A673 (cell line): ENCODE measurements at regions not wholly inside any gene's neighbourhood (a gene's known extent, or its start where the extent isn't known, plus 50 kb on each side); places are given as distances from the start of the nearest gene placed in this dataset.

ENCODE experiments used
- BruUV-seq: library from RNA; stranded (reverse); fragments of 400-500 nt; replicated peaks from 2 replicates; lab custom pipeline; 2021; lab: Mats Ljungman, UMichigan
- CTCF ChIA-PET: fragments of 300-600 bp; sonication (Branson Sonifier 250); formaldehyde crosslinking; loops from one replicate; lab custom pipeline; 2022; ENCODE audit warnings: antibody characterized with exemption; lab: Charles Lee
- POLR2A ChIA-PET: fragments of 300-600 bp; sonication (Branson Sonifier 250); formaldehyde crosslinking; loops from one replicate; lab custom pipeline; 2022; ENCODE audit warnings: antibody characterized with exemption; ENCODE audit not compliant: low non-redundant PET; lab: Charles Lee
- DNase-seq: peaks from one replicate; pipeline ENCODE4 v3.0.0-alpha.2; 2015; ENCODE audit warnings: low spot score
- H3K27ac ChIP-seq: fragments of 200-600 bp; sonication (generic); 2 replicates; pipeline ENCODE4 v1.5.1; 2016; ENCODE audit warnings: mixed run types, low read depth, mild to moderate bottlenecking, mixed read lengths, antibody characterized with exemption, low read length; ENCODE audit not compliant: poor library complexity, severe bottlenecking
- H3K27me3 ChIP-seq: fragments of 200-600 bp; sonication (generic); replicated peaks from 2 replicates; pipeline ENCODE4 v1.6.1; 2017; ENCODE audit warnings: mixed run types, low read depth, mild to moderate bottlenecking, mixed read lengths, antibody characterized with exemption, low read length; ENCODE audit not compliant: insufficient read depth, poor library complexity
- H3K36me3 ChIP-seq: fragments of 200-600 bp; sonication (generic); 2 replicates; pipeline ENCODE4 v1.6.1; 2016; ENCODE audit warnings: mixed run types, mild to moderate bottlenecking, mixed read lengths, antibody characterized with exemption, low read length; ENCODE audit not compliant: insufficient read depth, poor library complexity, severe bottlenecking
- H3K4me1 ChIP-seq: fragments of 200-600 bp; sonication (generic); 2 replicates; pipeline ENCODE4 v1.6.1; 2017; ENCODE audit warnings: mixed run types, mild to moderate bottlenecking, mixed read lengths, antibody characterized with exemption, low read length; ENCODE audit not compliant: insufficient read depth, poor library complexity, severe bottlenecking
- H3K4me3 ChIP-seq: fragments of 200-600 bp; sonication (generic); 2 replicates; pipeline ENCODE4 v1.5.1; 2016; ENCODE audit warnings: low read depth, mixed run types, mild to moderate bottlenecking, mixed read lengths, low read length; ENCODE audit not compliant: poor library complexity, severe bottlenecking
- H3K9me3 ChIP-seq: fragments of 200-600 bp; sonication (generic); 2 replicates; pipeline ENCODE4 v1.6.1; 2016; ENCODE audit warnings: mixed run types, low read depth, mild to moderate bottlenecking, mixed read lengths, antibody characterized with exemption, low read length; ENCODE audit not compliant: poor library complexity, severe bottlenecking
- CTCF ChIP-seq: fragments of 300-800, 200-600 bp; sonication (generic); conservative IDR thresholded peaks from 2 replicates; pipeline ENCODE4 v1.5.1; 2017; ENCODE audit warnings: low read depth, mild to moderate bottlenecking, antibody characterized with exemption, low read length, moderate library complexity, mixed read lengths
- EZH2 ChIP-seq: fragments of 200-600 bp; sonication (generic); IDR thresholded peaks from 2 replicates; pipeline ENCODE4 v1.6.1; 2017; ENCODE audit warnings: borderline replicate concordance, low read depth, mild to moderate bottlenecking, mixed read lengths, antibody characterized with exemption, low read length; ENCODE audit not compliant: poor library complexity, severe bottlenecking
- intact Hi-C: fragments of 100-400 bp; cut with micrococcal nuclease; formaldehyde crosslinking; loops from one replicate; pipeline ENCODE4 v1.10.0; 2022; ENCODE audit not compliant: unreplicated experiment

- POLR2A ChIA-PET = no interaction called here
- intact Hi-C loops = no loop called here
- CTCF ChIA-PET = no interaction called here
- Histone ChIP-seq H3K27ac (no peak overlapping the region), H3K4me3 (no peak overlapping the region), H3K36me3 (no peaks in the 10 kb centered on the region), H3K27me3 (peaks cover 3% of the 10 kb centered on the region), H3K4me1 (no peaks in the 10 kb centered on the region), H3K9me3 (no peaks in the 10 kb centered on the region)
- no peak for DNase-seq
- BruUV-seq = no TSS peak
- TF ChIP-seq CTCF (no peak), EZH2 (no peak)
These were observed 160.3 kb upstream of the SLC28A3 start for GRCh38 chr9:84500826-84501225.

GRCh38 chr9:84501587-84501986, 161.0 kb upstream of the SLC28A3 start:
- intact Hi-C loops = no loop called here
- Histone ChIP-seq H3K27me3 (peaks cover 3% of the 10 kb centered on the region), H3K9me3 (no peaks in the 10 kb centered on the region), H3K4me3 (no peak overlapping the region), H3K27ac (no peak overlapping the region), H3K36me3 (no peaks in the 10 kb centered on the region), H3K4me1 (no peaks in the 10 kb centered on the region)
- ChIA-PET POLR2A (no interaction called here), CTCF (no interaction called here)
- TF ChIP-seq CTCF = no peak
- TF ChIP-seq EZH2 = no peak
- no peak for DNase-seq
- no TSS peak for BruUV-seq

GRCh38 chr9:84502066-84502465, 161.5 kb upstream of the SLC28A3 start:
- H3K27ac ChIP-seq = no peak overlapping the region
- POLR2A ChIA-PET = no interaction called here
- no peaks in the 10 kb centered on the region for H3K4me1 ChIP-seq
- peaks cover 2% of the 10 kb centered on the region for H3K27me3 ChIP-seq
- no peaks in the 10 kb centered on the region for H3K9me3 ChIP-seq
- no peak overlapping the region for H3K4me3 ChIP-seq
- intact Hi-C loops = no loop called here
- CTCF ChIA-PET = no interaction called here
- no peaks in the 10 kb centered on the region for H3K36me3 ChIP-seq
- no TSS peak for BruUV-seq
- TF ChIP-seq EZH2 (no peak), CTCF (no peak)
- DNase-seq = no peak
